C4-2B (cell line): ENCODE measurements at regions not wholly inside any gene's neighbourhood (a gene's known extent, or its start where the extent isn't known, plus 50 kb on each side); places are given as distances from the start of the nearest gene placed in this dataset.

ENCODE experiments used
- CTCF ChIP-seq: fragments of 450-650 bp; conservative IDR thresholded peaks from 2 replicates; pipeline ENCODE4 v1.5.1; 2017; ENCODE audit warnings: mild to moderate bottlenecking
- ZFX ChIP-seq: fragments of 450-650 bp; IDR thresholded peaks from 2 replicates; pipeline ENCODE4 v1.6.1; 2017

GRCh38 chr2:82275599-82275998 lies 1971.0 kb upstream of the LRRTM1 start:
- TF ChIP-seq CTCF, result no peak
- no peak for TF ChIP-seq ZFX
